Daoy (cell line): ENCODE measurements at regions not wholly inside any gene's neighbourhood (a gene's known extent, or its start where the extent isn't known, plus 50 kb on each side); places are given as distances from the start of the nearest gene placed in this dataset.

Experiments
- DNase-seq: peaks from one replicate; pipeline ENCODE4 v3.0.0-alpha.2; 2015; ENCODE audit warnings: low read depth

DNA sequence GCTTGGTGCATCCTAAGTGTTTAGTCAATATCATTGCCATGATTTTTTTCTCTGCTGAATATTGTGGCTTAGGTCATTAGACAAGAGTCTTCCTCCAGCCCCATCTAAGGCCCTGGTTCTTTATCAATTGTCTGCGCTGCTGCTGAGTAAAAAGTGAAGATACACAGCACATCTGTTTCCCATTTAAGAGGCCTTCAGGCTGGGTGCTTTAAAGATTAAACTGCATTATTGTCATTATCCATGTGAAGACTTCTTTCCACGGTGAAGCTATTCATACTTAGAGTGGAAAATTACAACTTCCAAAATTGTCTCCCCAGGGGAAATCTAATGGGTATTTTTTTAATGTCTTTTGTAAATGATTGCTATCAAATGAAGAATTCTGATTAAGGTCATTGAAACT is 719.8 kb upstream of the LRRC4C start:
- DNase-seq, result no peak

DNA sequence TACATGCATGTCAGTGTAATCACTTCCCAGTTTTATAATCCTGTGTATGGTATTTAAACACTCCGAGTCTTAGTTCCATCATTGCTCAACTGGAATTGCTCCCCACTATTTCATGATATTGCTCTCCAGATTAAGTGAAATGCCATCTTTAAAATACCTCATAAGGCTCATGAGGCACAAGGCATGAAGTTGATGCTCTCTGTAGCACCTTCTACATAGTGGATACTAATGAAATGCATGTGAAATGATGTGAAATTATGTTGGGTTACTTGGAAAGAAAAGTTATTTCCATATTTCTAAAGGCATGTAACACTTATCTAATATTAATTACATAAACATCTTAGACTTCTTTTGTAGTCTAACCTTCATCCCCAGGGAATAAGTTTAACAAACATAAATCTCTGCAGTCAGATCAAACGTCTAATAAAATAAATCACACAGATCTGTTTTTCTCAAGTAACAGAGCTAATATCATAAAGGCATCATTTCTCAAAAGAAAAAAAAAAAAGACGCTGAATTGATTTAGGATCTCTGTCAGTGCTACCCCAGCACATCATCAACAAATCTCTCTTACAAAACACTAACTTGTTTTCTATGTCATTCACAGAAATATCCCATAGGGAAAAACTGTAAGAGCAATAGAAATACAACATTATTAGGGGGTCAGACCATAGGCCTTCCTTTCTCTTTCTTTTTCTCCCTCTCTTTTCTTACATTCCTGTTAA is 736.0 kb upstream of the LRRC4C start:
- DNase-seq, result no peak

DNA sequence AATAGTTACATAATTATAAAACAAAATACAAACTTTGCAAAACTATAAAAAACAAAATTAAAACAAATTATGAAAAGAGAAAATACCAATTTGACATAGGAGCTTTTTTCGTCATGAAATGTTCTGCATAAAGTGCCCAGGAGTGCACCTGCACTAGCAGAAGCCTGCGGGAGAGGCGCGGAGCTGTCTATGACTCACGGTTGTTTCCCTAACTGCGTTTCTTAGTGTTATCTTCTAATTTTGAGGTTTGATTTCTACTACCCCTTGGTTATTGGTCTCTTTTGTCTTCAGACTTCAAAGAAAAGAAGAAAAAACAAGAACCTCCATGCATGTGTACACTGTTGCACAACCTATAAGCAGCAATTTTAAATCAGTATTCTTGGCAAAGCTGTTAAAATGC is 740.9 kb upstream of the LRRC4C start:
- no peak for DNase-seq

DNA sequence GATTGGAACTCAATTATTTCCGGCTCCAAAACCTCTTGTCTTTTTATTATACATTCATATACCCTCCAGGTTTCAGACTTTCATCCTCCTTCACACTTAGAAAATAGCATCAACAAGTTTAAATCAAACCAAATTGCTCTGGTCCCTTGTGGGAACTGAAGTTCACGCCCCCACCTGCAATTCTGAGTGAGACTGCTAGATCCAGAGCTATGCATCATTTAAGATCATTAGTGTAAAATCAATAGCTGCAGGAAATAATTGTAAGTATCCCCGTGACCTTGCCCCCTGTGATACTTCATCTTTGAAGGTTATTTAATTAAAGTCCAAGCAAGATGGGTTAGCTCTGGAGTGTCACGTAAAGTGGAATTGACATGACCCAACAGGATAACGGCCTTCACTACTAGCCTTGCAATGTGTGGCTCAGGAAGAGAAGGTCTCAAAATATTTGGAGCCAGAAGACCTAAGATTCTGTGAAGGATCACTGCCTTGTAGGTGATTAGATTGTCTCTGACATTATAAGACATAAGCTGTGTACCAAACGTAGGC is 742.2 kb upstream of the LRRC4C start:
- no peak for DNase-seq

DNA sequence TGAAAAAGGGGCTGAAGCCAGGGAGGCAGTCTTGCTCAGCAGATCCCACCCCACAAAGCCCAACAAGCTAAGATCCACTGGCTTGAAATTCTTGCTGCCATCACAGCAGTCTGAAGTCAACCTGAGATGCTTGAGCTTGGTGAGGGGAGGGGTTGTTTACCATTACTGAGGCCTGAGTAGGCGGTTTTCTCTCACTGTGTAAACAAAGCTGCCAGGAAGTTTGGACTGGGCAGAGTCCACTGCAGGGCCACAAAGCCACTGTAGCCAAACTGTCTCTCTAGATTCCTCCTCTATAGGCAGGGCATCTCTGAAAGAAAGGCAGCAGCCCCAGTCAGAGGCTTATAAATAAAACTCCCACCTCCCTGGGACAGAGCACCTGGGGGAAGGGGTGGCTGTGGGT is 746.1 kb upstream of the LRRC4C start:
- no peak for DNase-seq

DNA sequence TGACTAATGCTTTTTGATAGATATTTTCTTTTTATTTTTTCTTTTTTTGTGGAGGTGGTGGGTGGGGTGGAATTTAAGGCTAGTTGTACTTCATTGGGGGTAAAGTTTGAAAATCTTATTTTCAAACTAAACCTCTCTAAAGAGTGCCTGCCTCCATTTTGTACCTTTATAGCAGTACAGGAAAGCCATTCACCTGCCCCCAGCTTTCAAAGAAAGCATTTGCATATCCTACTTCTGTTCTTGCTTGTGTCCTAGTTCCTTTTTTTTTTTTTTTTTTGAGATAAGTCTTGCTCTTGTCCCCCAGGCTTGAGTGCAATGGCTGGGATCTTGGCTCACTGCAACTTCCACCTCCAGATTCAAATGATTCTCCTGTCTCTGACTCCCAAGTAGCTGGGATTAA is 766.2 kb upstream of the LRRC4C start:
- no peak for DNase-seq

DNA sequence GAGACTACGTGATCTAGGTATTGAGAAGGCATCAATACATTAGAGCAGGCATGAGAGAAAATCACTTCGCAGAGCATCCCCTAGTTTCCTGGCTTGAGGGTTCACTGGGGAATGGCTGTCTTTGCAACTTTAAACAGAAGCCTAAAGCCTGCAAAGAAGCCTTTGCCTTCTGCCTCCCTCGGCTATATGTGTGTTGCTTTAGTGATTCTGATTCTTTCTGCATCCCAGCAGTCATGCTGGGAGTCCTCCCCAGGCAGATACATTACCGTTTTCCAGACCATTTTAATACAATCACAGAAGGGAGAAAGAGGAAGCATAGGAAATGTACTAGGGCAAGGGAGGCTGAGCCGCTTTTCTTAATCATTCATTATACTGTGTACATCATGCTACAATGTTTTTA is 773.2 kb upstream of the LRRC4C start:
- no peak for DNase-seq

DNA sequence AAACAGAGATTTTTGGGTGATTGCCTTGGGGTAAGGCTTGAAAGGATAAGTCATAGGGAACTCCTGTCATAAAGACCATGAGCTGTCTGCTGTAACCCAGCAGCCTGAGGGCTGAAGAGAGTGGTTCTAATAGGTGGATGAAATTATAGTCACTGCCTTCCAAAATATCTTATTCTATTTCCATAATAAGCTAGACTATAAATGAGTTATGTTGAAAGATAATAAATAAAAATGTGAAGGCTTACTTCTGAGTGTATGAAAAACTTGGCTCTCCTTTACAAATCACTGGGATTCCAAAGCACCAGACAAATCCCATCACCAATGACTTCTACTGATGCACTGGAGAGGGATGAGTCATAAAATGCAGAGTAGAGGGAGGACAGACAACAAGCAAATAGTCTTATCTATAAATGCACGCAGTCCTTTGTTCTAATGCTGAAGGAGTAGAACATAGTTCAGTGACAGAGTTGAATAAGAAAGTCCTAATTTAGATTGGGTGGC is 775.0 kb upstream of the LRRC4C start:
- no peak for DNase-seq

DNA sequence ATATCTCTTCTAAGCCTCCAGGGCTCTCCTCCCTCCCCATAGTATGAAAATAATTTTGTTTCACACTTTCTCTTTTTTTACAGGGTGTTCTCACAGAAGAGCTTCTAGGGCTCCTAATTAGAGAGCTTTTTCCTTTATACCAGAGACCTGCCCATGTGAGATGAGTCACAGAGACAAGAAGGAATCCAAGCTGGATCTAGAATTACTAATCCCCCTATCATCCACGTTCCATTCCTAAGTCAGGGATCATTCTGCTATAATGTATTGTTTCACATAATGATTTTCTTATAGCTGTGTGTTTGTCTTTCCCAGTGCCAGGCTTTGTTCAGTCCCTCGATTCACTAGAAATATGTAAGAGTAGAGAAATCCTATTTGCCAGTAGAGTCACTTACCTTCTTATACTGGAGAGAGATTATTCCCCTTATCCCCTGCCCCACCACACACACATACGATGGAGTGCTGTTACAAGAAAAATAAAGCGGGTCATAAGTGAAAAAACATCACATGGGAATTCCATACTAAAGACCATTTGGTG is 778.3 kb upstream of the LRRC4C start:
- no peak for DNase-seq

DNA sequence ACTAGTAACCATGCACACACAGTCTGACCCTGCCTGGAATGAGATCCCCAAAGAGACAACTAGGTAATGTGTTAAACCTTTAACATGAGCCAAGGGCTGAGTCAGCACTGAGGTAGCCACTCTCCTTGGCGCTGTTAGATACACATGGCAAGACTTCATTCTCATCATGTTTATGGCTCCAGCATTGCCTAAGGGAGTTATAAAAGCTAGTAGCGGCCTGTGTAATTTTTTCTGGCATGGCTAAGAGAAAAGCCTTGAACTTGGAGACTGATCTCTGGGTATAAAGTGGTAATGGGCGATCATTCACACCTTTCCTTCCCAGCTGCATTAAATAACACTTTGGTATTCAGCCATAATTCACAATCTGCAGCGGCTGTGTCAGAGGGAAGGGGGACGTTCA is 779.7 kb upstream of the LRRC4C start:
- no peak for DNase-seq

DNA sequence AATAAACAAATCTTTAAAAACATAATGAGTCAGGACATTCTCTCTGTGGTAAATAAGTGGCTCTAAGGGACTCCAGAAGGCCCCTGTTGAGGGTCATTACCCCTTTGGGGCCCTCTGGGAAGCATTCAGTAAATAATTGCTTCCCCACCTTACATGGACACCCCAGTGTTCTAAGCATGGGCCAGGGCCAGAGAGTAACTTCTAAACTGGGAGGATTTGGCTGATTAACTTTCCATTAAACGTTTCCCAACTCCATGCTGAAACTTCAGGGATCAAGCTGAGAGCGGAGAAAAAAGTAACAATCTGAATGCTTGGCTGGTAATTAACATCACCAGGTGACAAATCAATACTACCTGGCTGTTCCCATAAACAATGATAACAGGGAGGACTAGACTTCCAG is 783.9 kb upstream of the LRRC4C start:
- DNase-seq, result no peak

DNA sequence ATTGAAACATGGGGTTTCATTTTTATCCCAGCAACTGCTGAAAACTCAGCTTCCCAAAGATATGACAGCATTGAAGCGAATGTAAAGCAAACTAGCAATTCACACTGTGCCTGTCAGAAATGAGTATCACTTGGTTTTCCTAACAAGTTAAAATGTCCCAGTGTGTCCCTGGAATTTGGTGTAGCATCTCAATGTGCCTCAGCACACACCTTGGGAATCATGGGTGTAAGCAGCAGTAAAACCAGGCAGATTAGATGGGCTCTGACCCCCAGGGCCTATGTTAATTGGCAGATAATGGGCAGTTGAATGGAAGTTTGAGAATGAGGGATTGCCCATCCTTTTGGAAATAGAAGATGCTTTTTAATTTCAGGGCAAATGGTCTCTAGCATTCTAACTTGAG is 784.9 kb upstream of the LRRC4C start:
- DNase-seq, result no peak

DNA sequence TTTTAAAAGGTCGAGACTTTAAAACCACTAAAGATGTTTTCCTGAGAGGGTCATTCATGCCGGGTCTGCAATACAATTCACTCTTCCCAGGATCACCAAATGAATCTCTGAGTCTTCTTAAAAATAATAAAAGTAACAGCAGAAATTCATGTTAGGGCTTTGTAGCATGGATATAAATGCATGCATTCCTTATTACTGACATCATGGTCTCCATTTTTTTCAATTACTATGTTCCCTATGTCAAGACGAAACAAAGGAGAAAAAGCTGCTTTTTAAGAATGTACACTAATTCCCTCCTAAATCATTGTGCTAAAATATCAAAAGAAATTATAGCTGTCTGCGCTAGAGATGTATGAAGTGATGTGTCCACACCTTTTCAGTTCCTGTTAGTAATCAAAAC is 789.9 kb upstream of the LRRC4C start:
- DNase-seq, result no peak

DNA sequence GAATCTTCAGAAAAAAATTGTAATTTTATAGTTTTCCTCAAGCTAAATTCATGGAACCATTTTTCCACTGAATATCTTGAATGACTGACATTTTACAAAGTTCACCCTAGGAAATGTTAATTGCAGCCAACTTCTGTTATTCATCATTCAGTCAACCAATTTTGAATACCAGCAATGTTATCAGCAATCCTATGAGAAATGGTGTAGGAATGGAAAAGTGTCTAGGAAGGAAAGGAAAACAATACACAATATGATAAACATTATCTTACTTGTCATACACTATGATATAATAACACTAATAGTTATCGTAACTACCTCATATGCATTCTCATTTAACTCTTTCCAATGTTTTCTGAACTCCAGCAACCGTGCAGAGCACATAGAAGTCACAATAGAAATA is 790.5 kb upstream of the LRRC4C start:
- no peak for DNase-seq

DNA sequence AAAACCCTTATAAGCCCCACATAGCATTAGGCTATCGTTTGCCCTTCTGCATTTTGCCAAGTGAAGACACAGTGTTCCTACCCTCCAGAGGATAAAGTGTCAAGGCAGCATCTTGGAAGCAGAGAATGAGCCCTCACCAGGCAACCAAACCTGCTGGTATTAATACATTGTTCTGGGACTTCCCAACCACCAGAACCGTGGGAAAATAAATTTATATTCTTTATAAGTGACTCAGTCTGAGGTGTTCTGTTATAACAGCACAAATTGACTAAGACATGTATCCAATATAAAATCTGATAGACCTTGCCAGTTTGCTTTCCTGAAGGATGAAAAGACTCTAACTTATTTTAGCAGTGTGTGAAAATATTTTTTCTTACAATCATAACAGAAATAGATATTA is 792.5 kb upstream of the LRRC4C start:
- no peak for DNase-seq

DNA sequence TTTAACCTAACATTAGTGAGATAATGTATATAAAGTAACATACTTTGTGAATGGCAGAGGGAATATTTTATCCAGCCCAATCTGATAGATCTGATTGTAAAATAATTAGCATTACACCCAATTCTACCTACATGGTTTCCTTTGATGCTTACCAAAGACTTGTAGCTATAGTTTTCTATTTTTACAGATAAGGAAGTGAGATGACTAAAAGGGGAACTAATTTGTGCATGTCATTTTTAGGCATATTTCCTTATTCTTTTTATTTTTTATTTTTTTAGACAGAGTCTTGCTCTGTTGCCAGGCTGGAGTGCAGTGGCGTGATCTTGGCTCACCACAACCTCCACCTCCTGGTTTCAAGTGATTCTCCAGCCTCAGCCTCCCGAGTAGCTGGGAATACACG is 793.7 kb upstream of the LRRC4C start:
- DNase-seq, result no peak

DNA sequence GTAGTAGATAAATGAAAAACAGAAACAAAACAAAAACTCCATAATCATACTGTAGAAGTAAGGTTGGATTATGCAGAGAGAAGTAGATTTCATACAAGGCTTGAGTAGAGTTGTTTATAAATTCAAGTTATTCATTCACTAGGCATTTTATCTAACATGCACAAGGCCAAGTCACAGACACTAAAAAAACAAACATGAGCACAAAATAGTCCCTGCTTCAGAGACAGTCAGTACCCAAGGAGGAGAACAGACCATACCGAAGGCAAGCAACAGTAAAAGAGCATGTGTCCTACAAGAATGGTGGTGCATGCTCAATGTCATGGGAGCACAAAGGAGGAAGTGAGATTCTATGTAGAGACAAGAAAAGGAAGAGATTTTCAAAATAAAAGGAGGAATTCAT is 796.5 kb upstream of the LRRC4C start:
- no peak for DNase-seq

DNA sequence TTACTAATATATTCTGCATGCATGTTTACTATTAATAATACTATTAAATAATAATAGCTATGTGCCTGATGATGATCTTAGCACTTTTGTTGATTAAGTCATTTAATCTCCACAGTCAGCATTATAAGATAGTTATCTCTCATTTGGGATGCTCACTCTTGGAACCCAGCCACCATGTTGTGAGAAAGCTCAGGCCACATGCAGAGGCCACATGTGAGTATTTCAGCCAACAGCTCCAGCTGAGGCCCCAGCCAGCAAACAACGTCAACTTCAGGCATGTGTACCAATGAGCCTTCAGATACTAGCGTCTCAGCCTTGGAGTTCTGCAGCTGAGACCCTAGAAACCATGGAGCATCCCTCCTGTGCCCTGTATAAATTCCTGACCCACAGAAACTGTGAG is 798.1 kb upstream of the LRRC4C start:
- DNase-seq, result no peak

DNA sequence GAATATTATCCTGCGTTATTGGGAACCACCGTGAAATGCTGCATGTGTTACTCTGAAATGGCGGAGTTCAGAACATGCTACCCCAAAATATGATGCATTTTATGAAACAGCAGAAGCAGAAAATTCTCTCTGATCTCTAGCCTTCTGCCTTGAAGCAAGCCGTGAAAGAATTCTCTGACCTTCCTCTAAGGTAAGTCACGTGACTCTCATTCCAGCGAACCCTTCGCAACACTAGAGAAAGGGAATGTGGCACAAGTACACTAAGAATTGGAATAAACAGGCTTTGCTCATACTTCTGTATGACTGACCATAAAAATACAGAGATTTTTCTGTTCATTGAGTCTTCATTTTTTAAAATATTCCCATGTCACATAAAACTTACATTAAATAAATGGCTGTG is 805.6 kb upstream of the LRRC4C start:
- no peak for DNase-seq

DNA sequence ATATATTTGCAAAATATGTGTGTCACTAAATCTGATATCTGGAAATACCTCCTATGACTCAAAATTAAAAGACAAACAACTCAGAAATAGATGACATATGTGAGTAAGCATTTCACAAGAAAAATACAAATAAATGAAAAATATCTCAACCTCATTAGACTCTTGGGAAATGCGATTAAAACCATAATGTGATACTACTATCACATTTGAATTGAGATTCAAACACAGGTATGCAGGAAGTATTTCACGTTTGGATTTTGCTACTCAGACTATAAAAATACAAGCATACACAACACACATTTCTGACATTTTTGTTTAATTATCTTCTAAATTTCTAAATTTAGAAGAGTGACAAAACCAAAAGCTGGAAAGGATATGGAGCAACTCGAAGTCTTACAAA is 811.9 kb upstream of the LRRC4C start:
- no peak for DNase-seq

DNA sequence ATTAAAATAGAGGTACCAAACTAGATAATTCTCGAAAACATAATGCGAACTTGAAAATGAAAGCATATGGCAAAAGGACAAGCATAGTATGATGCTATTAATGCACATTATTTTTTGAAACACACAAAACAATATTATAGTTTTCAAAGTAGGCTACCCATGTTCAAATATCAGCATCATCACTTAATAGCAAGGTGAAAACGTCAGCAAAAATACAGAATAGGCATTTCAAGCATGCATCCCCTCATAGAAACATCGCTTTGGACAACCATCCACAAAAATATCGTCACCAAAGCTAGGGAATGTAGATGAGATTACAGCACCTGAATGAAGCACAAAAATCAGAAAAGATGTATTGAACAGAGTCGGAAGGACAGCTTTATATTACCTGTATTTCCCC is 814.5 kb upstream of the LRRC4C start:
- no peak for DNase-seq

DNA sequence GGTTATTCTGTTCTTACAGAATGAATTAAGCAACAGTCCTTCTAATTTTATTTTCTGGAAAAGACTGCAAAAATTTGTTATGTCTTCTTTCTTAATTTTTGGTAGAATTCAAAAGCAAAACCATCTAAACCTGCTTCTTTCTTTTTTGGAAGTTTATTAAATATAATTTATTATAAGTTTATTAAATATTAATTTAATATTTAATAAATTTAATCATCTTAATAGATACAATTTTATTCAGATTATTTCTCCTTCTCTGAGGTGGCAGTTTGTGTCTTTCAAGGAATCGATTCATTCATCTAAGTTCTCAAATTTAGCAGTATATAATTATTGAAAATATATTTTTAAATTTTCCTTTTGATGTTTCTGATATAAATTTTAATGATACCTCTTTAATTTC is 837.5 kb upstream of the LRRC4C start:
- DNase-seq, result no peak

DNA sequence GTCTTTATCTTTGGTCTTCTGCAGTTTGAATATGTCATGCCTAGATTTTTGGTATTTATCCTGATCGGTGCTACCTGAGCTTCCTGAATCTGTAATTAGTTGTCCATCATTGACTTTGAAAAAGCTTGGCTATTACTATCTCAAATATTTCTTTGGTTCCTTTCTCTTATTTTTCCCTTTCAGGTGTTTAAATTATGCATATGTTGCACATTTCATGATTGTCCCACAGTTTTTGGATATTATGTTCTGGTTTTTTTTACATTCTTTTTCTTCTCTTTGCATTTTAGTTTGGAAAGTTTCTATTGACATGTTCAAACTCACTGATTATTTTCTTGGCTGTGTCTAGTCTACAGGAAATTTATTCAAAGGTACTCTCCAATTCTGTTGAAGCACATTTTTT is 840.3 kb upstream of the LRRC4C start:
- no peak for DNase-seq

DNA sequence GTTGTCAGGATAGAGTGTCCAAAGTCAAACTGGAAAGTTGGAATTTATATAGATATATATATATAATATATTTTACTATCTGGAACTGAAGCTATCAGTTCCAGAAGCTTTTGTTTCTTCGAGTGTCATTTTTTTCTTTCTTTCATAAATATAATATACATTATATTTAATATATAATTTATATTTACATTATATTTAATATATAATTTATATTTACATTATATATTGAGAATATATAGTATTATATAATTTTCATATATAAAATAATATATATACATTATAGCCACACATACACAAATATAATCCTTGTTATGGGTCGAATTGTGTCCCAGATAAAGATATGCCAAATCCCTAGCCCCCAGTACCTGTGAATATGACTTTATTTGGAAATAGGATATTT is 842.3 kb upstream of the LRRC4C start:
- no peak for DNase-seq
